Uterus (tissue), 3 donors: ENCODE measurements at regions not wholly inside any gene's neighbourhood (a gene's known extent, or its start where the extent isn't known, plus 50 kb on each side); places are given as distances from the start of the nearest gene placed in this dataset.

Experiments used
- DNase-seq, 2 donors: peaks; one replicate each; pipeline ENCODE4 v3.0.0-alpha.2; 2019 to 2020
- H3K27ac ChIP-seq, 2 donors: fragments of 200-600 bp; sonication (generic); 1 replicate in 1 of 2; 2 replicates in 1 of 2; pipeline ENCODE4 v1.5.1; 2016 to 2018
- H3K27me3 ChIP-seq, 2 donors: fragments of 200-600 bp; sonication (generic); one replicate each; pipeline ENCODE4 v1.5.1; 2018 to 2019; ENCODE audit warnings: control low read depth in 1 of 2
- H3K36me3 ChIP-seq, 2 donors: fragments of 200-600 bp; sonication (generic); one replicate each; pipeline ENCODE4 v1.5.1; 2019; ENCODE audit warnings: control low read depth in 1 of 2
- H3K4me1 ChIP-seq, 2 donors: fragments of 200-600 bp; sonication (generic); one replicate each; pipeline ENCODE4 v1.5.1; 2018 to 2019; ENCODE audit warnings: control low read depth in 1 of 2
- H3K4me3 ChIP-seq, 2 donors: fragments of 200-600 bp; sonication (generic); 1 replicate in 1 of 2; 2 replicates in 1 of 2; pipeline ENCODE4 v1.5.1; 2018 to 2019; ENCODE audit warnings: mild to moderate bottlenecking in 1 of 2
- H3K9me3 ChIP-seq, 2 donors: fragments of 200-600 bp; sonication (generic); one replicate each; pipeline ENCODE4 v1.5.1; 2019; ENCODE audit warnings: control low read depth in 1 of 2
- POLR2A ChIP-seq, 2 donors: fragments of 450-650 bp; IDR thresholded peaks; one replicate each; pipeline ENCODE4 v1.6.1; 2016; ENCODE audit warnings: antibody characterized with exemption in 2 of 2, mild to moderate bottlenecking in 1 of 2, moderate library complexity in 1 of 2
- intact Hi-C: fragments of 100-400 bp; cut with DNase I; formaldehyde crosslinking; loops from one replicate; pipeline ENCODE4 v1.15.1; 2023; ENCODE audit warnings: low total_unique reads
- TF ChIP-seq, protein P1 (sequence below), 4 experiments: fragments of 200-600 bp in 2 of 4; fragments of 450-650 bp in 2 of 4; sonication (generic) in 2 of 4; IDR thresholded peaks; one replicate each; pipeline ENCODE4 v1.5.1; 2016 to 2019; ENCODE audit warnings: antibody characterized with exemption in 4 of 4, mild to moderate bottlenecking in 2 of 4, moderate library complexity in 1 of 4
- donor health status: DM: yes; HTN: yes; CAD: no.

DNA sequence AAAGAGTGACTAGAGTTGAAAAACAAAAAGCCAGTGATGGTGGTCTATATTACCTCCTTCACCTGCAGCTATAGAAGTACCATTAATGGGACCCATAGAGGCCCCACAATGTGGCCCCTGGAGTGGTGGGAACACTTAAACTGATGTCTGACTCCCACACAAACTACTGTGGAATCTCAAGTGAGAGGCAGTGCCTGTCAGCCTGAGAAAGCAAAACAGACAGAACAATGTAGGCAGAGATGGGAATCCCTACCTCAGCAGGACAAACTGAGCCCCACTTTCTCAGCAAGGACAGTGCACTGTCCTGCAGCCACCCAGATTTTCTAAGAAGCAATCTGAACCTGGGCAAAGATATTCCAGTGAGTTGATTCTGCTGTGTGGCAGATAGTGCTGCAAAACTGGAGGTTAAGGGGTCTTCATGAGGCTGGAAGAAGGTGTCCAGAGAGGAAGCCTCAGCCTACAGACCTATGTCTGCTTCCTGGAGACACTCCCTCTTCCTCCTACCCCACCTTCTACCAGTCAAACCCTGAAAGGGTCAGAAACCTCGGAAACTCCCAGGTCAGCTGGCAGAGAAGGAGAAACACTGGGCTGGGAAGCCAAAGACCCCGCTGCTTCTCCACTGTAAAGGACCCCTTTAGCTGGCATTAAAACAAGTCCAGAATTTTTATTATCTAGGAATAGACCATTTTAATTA lies 228.7 kb downstream of the C1orf94 start:
- DNase-seq: no peak
- Histone ChIP-seq H3K27me3 (no peaks in the 10 kb centered on the region), H3K36me3 (no peaks in the 10 kb centered on the region), H3K4me3 (no peak overlapping the region), H3K9me3 (no peaks in the 10 kb centered on the region), H3K27ac (no peak overlapping the region), H3K4me1 (no peaks in the 10 kb centered on the region)
- intact Hi-C loops: no loop called here
- TF ChIP-seq POLR2A (IDR thresholded peaks at IDR 0.05): no peak
- TF ChIP-seq, protein P1, sequence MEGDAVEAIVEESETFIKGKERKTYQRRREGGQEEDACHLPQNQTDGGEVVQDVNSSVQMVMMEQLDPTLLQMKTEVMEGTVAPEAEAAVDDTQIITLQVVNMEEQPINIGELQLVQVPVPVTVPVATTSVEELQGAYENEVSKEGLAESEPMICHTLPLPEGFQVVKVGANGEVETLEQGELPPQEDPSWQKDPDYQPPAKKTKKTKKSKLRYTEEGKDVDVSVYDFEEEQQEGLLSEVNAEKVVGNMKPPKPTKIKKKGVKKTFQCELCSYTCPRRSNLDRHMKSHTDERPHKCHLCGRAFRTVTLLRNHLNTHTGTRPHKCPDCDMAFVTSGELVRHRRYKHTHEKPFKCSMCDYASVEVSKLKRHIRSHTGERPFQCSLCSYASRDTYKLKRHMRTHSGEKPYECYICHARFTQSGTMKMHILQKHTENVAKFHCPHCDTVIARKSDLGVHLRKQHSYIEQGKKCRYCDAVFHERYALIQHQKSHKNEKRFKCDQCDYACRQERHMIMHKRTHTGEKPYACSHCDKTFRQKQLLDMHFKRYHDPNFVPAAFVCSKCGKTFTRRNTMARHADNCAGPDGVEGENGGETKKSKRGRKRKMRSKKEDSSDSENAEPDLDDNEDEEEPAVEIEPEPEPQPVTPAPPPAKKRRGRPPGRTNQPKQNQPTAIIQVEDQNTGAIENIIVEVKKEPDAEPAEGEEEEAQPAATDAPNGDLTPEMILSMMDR (IDR thresholded peaks at IDR 0.05): no peak

DNA sequence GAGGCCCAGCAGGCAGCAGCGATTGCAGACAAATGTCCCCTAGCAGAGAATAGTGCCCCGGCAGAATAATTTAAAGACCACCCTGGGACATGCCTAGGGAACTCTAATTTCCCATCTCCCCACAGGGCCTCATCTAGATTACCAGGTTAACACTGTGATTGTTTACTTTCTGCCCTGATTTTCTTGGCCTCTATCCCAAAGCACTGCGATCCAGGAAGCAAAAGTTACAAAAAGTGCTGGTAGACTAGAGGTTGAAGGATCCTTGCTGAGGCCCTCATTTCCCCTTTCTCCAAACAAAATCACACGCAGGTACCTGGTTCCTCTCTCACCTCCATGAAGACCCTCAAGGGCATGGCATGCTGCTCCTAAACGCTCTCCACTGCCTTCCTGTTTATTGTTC lies 229.7 kb downstream of the C1orf94 start:
- no peak overlapping the region for H3K4me3 ChIP-seq
- no peak overlapping the region for H3K27ac ChIP-seq
- H3K4me1 ChIP-seq: no peaks in the 10 kb centered on the region
- H3K27me3 ChIP-seq: no peaks in the 10 kb centered on the region
- TF ChIP-seq POLR2A (IDR thresholded peaks at IDR 0.05): no peak
- TF ChIP-seq, protein P1 (IDR thresholded peaks at IDR 0.05): no peak
- intact Hi-C loops: no loop called here
- no peak for DNase-seq
- H3K9me3 ChIP-seq: no peaks in the 10 kb centered on the region
- H3K36me3 ChIP-seq: no peaks in the 10 kb centered on the region

DNA sequence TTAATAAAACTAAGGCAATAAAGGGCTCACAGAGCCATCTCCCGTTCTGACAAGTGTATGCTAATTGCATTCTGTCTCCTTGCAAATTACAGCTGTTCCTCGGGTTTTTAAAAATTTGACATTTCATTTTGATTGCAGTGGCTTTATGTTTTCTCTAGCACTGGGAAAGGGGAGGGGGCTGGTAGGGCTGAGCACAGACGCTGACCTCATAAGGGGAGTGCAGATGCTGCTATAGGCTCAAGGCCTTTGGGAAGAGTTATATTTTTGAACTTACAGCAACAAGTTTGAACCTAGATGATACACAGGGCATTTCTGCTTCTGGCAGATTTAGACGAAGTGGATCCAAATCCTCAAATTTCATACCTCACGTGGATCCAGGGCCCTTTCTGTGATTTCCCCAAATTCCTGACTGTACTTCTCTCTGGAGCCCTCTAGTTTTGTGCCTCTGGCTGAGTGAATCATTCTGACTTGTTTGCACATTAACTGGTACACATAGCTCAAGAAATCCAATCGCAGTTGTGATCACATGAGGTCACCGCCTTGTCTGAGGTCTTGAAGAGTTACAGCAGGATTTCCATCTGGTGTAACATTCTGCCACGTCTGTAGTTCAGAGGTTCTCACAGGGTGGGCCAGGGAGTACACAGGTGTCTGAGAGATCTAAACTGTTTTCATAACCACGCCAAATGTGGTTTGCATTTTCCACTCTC lies 230.3 kb downstream of the C1orf94 start:
- no peak for DNase-seq
- Histone ChIP-seq H3K9me3 (no peaks in the 10 kb centered on the region), H3K27me3 (no peaks in the 10 kb centered on the region), H3K36me3 (no peaks in the 10 kb centered on the region), H3K27ac (no peak overlapping the region), H3K4me3 (no peak overlapping the region), H3K4me1 (no peaks in the 10 kb centered on the region)
- intact Hi-C loops: no loop called here
- no peak for TF ChIP-seq POLR2A (IDR thresholded peaks at IDR 0.05)
- TF ChIP-seq, protein P1 (IDR thresholded peaks at IDR 0.05): no peak

DNA sequence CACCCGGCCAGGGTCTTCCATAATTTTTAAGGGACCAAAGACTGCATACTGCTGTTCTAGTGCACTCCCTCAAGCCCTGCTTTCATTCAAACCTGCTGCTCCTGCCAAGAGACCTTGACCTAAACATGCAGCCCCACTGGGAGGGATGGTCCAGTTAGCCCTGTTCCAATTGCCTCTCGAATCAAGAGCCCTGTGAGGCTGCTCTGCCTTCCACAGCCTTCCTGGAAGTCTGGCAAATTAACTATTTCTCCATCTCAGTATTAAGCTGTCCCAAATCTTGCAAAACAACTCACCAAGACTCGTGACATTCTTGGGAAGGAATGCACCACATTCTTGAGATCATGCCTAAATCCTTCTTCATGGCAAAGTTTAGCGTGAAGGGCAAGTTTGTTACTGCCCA lies 231.3 kb downstream of the C1orf94 start:
- Histone ChIP-seq H3K4me1 (no peaks in the 10 kb centered on the region), H3K9me3 (no peaks in the 10 kb centered on the region), H3K4me3 (no peak overlapping the region), H3K27ac (no peak overlapping the region), H3K36me3 (no peaks in the 10 kb centered on the region), H3K27me3 (no peaks in the 10 kb centered on the region)
- intact Hi-C loops: no loop called here
- TF ChIP-seq POLR2A (IDR thresholded peaks at IDR 0.05): no peak
- TF ChIP-seq, protein P1 (IDR thresholded peaks at IDR 0.05): no peak
- DNase-seq: no peak

GRCh38 chr1:34409689-34410229 lies 233.1 kb downstream of the C1orf94 start:
- H3K9me3 ChIP-seq: no peaks in the 10 kb centered on the region
- no peak for TF ChIP-seq POLR2A (IDR thresholded peaks at IDR 0.05)
- TF ChIP-seq, protein P1 (IDR thresholded peaks at IDR 0.05): no peak
- no peaks in the 10 kb centered on the region for H3K36me3 ChIP-seq
- no peaks in the 10 kb centered on the region for H3K4me1 ChIP-seq
- H3K4me3 ChIP-seq: no peak overlapping the region
- DNase-seq: no peak
- H3K27me3 ChIP-seq: no peaks in the 10 kb centered on the region
- no peak overlapping the region for H3K27ac ChIP-seq
- intact Hi-C loops: no loop called here
